GM12878 (cell line): ENCODE measurements at regions not wholly inside any gene's neighbourhood (a gene's known extent, or its start where the extent isn't known, plus 50 kb on each side); places are given as distances from the start of the nearest gene placed in this dataset.

ENCODE experiments used
- ATAC-seq: fragments of 200-7000 bp; cut with Tn5 transposase; 3 replicates; pipeline ENCODE4 v1.9.1; 2020; ENCODE audit warnings: mild to moderate bottlenecking, moderate library complexity
- BruUV-seq: library from RNA; stranded (reverse); fragments of 400-500 nt; replicated peaks from 2 replicates; lab custom pipeline; 2021; lab: Mats Ljungman, UMichigan
- CTCF ChIA-PET: fragments of 300-600 bp; sonication (Branson Sonifier 250); formaldehyde crosslinking; extraction: SDS; loops from one replicate; lab custom pipeline; 2021; ENCODE audit warnings: inconsistent platforms; lab: Yijun Ruan, JAX
- POLR2A ChIA-PET: fragments of 350-600 bp; formaldehyde crosslinking; extraction: SDS; loops from one replicate; lab custom pipeline; 2021; ENCODE audit warnings: inconsistent platforms; lab: Charles Lee
- RAD21 ChIA-PET: fragments of 300-600 bp; sonication (Branson Sonifier 250); formaldehyde crosslinking; loops from one replicate; lab custom pipeline; 2023; ENCODE audit warnings: antibody characterized with exemption; ENCODE audit not compliant: unreplicated experiment; lab: Charles Lee
- SMC1A ChIA-PET: fragments of 300-600 bp; sonication (Branson Sonifier 250); formaldehyde crosslinking; loops from one replicate; lab custom pipeline; 2023; ENCODE audit not compliant: unreplicated experiment, uncharacterized antibody; lab: Charles Lee
- DNase-seq: peaks from one replicate; pipeline ENCODE4 v3.0.0-alpha.2; 2011; ENCODE audit warnings: low read depth, low spot score
- FAIRE-seq: peaks from 3 replicates; lab custom pipeline; 2011; peaks lifted over from hg19 to GRCh38; lab: Jason Lieb, UNC
- H2AFZ ChIP-seq: 2 replicates; pipeline ENCODE4 v1.6.0; 2011; ENCODE audit warnings: low read depth, low read length, control low read depth; ENCODE audit not compliant: control insufficient read depth
- H3K27ac ChIP-seq: 2 replicates; pipeline ENCODE4 v1.5.1; 2011; ENCODE audit warnings: control low read depth; ENCODE audit not compliant: control insufficient read depth, insufficient read depth
- H3K27me3 ChIP-seq, 2 experiments: replicated peaks in 1 of 2; 2 replicates each; pipeline versions ENCODE4 v1.6.0 to v1.6.1; 2011; ENCODE audit warnings: low read length in 1 of 2; ENCODE audit not compliant: control insufficient read depth in 2 of 2, insufficient read depth in 2 of 2
- H3K36me3 ChIP-seq, 2 experiments: 2 replicates each; pipeline ENCODE4 v1.5.1; 2011; ENCODE audit warnings: low read length in 1 of 2; ENCODE audit not compliant: control insufficient read depth in 2 of 2, insufficient read depth in 2 of 2
- H3K4me1 ChIP-seq: 2 replicates; pipeline ENCODE4 v1.6.1; 2011; ENCODE audit warnings: mild to moderate bottlenecking, low read length, moderate library complexity, mixed read lengths; ENCODE audit not compliant: control insufficient read depth, insufficient read depth
- H3K4me2 ChIP-seq: 2 replicates; pipeline ENCODE4 v1.6.0; 2011; ENCODE audit warnings: control low read depth; ENCODE audit not compliant: control insufficient read depth, insufficient read depth
- H3K4me3 ChIP-seq: fragments of 200-600 bp; sonication (generic); 2 replicates; pipeline ENCODE4 v1.5.1; 2016
- H3K79me2 ChIP-seq: 2 replicates; pipeline ENCODE4 v1.6.0; 2011; ENCODE audit warnings: low read length; ENCODE audit not compliant: control insufficient read depth, insufficient read depth
- H3K9ac ChIP-seq: 2 replicates; pipeline ENCODE4 v1.8.0; 2011; ENCODE audit warnings: low read length, control low read depth, mixed read lengths; ENCODE audit not compliant: control insufficient read depth, insufficient read depth
- H3K9me3 ChIP-seq: replicated peaks from 3 replicates; pipeline ENCODE4 v1.5.1; 2011; ENCODE audit warnings: mild to moderate bottlenecking, low read length; ENCODE audit not compliant: control insufficient read depth, insufficient read depth
- H4K20me1 ChIP-seq: 2 replicates; pipeline ENCODE4 v1.6.0; 2011; ENCODE audit not compliant: control insufficient read depth, insufficient read depth
- ETV6 ChIP-seq, 2 experiments: fragments of 450-650 bp in 1 of 2; IDR thresholded peaks in 1 of 2; conservative IDR thresholded peaks in 1 of 2; 2 replicates each; pipeline ENCODE4 v1.6.1; 2014; ENCODE audit warnings: antibody characterized with exemption in 1 of 2, borderline replicate concordance in 1 of 2, low read depth in 1 of 2, mild to moderate bottlenecking in 1 of 2, moderate library complexity in 1 of 2
- MTA3 ChIP-seq: IDR thresholded peaks from 2 replicates; pipeline ENCODE4 v1.6.1; 2012; ENCODE audit warnings: low read length, inconsistent platforms, borderline replicate concordance
- RB1 ChIP-seq: fragments of 450-650 bp; formaldehyde crosslinking; IDR thresholded peaks from 2 replicates; pipeline ENCODE4 v1.6.1; 2017; ENCODE audit warnings: mild to moderate bottlenecking, borderline replicate concordance
- RBBP5 ChIP-seq: fragments of 200-600 bp; sonication (generic); conservative IDR thresholded peaks from 2 replicates; pipeline ENCODE4 v1.6.1; 2016
- WGBS: methylation state at CpG from one replicate; pipeline ENCODE4 v1.1.6; 2016; ENCODE audit warnings: low lambda C conversion rate; ENCODE audit not compliant: insufficient replicate concordance, insufficient coverage; ENCODE audit errors: missing lambda C conversion rate; 5-methylcytosine and 5-hydroxymethylcytosine counted together
- in situ Hi-C: fragments of 300-500 bp; cut with MboI; formaldehyde crosslinking; loops from 9 replicates; pipeline ENCODE4 v1.14.3; 2018; ENCODE audit warnings: mixed read lengths
- intact Hi-C: fragments of 100-400 bp; cut with micrococcal nuclease; formaldehyde crosslinking; loops from one replicate; pipeline ENCODE4 v1.14.2; 2022; ENCODE audit not compliant: unreplicated experiment
- TF ChIP-seq, protein P1 (sequence below): fragments of 450-650 bp; formaldehyde crosslinking; IDR thresholded peaks from 2 replicates; pipeline ENCODE4 v1.5.0; 2022; ENCODE audit warnings: mild to moderate bottlenecking, missing genetic modification characterization
- TF ChIP-seq, protein P2 (sequence below): IDR thresholded peaks from 2 replicates; pipeline ENCODE4 v1.6.1; 2011; ENCODE audit warnings: mild to moderate bottlenecking, low read depth, low read length, moderate library complexity; ENCODE audit not compliant: insufficient replicate concordance

DNA sequence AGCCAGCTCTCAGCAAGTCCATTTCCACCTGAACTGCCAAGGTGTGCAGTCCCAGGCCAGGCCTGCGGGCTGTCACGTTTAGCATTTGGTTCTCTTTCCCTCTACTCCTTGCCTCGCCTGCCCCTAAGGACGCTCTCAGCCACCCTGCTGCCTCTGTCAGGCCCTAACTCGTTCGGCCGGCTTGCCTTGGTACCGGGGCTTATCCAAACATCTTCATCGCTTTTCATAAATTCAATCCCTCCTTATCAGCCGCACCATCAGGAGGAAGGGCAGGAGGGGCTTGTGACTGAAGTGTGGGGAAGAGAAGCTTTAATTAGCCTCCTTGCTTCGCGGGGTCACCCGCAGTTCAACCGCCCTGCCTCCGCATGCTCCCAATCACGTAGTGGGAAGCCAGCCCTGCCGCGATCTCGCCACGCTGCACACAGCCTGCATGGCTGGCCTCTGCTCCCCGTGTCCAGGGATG, 231.1 kb downstream of the SOX9 start:
- ATAC-seq (no peak), FAIRE-seq (no peak), DNase-seq (no peak)
- no peak overlapping the region for H3K4me3 ChIP-seq
- no peaks in the 10 kb centered on the region for H3K4me1 ChIP-seq
- no peak overlapping the region for H3K4me2 ChIP-seq
- intact Hi-C loops (no loop called here), in situ Hi-C loops (no loop called here)
- H3K9me3 ChIP-seq = peaks cover 1% of the 10 kb centered on the region; the same call in 1 of the 3 replicates
- no peaks in the 10 kb centered on the region for H4K20me1 ChIP-seq
- TF ChIP-seq, protein P1, sequence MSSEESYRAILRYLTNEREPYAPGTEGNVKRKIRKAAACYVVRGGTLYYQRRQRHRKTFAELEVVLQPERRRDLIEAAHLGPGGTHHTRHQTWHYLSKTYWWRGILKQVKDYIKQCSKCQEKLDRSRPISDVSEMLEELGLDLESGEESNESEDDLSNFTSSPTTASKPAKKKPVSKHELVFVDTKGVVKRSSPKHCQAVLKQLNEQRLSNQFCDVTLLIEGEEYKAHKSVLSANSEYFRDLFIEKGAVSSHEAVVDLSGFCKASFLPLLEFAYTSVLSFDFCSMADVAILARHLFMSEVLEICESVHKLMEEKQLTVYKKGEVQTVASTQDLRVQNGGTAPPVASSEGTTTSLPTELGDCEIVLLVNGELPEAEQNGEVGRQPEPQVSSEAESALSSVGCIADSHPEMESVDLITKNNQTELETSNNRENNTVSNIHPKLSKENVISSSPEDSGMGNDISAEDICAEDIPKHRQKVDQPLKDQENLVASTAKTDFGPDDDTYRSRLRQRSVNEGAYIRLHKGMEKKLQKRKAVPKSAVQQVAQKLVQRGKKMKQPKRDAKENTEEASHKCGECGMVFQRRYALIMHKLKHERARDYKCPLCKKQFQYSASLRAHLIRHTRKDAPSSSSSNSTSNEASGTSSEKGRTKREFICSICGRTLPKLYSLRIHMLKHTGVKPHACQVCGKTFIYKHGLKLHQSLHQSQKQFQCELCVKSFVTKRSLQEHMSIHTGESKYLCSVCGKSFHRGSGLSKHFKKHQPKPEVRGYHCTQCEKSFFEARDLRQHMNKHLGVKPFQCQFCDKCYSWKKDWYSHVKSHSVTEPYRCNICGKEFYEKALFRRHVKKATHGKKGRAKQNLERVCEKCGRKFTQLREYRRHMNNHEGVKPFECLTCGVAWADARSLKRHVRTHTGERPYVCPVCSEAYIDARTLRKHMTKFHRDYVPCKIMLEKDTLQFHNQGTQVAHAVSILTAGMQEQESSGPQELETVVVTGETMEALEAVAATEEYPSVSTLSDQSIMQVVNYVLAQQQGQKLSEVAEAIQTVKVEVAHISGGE (CRISPR knock-in tag) = no peak
- TF ChIP-seq MTA3 (no peak), RBBP5 (no peak)
- ChIA-PET RAD21 (no interaction called here), CTCF (no interaction called here), POLR2A (no interaction called here), SMC1A (no interaction called here)
- no peak overlapping the region for H2AFZ ChIP-seq
- H3K9ac ChIP-seq = no peak overlapping the region
- no peak overlapping the region for H3K27ac ChIP-seq
- H3K36me3 ChIP-seq = no peaks in the 10 kb centered on the region
- BruUV-seq = no TSS peak
- H3K79me2 ChIP-seq = no peaks in the 10 kb centered on the region
- 36% methylated on average over 20 of the region's 21 CpGs for WGBS
- 0 out of 4 replicates have a peak, but pooled peaks cover 0 to 4% of the 10 kb centered on the region in 2 experiments for H3K27me3 ChIP-seq

DNA sequence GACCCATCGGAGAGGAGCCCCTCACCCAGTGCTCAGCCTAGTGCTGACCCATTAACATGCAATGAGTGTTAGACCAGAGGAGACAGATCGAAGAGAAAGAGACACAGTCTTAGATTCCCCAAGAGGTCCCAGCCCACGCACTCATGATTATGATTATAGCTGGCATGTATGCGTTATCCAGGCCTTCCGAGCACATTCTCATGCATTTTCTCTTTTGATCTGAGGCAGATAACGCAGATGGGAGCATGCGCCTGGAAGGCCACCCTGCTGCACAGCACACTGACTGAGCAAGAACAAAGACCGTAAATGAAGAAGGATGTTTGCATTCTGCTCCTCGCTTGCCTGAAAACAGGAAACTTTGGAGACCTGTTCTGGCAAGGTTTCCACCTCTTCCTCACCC, 232.7 kb downstream of the SOX9 start:
- intact Hi-C loops (no loop called here), in situ Hi-C loops (no loop called here)
- ChIA-PET SMC1A (no interaction called here), CTCF (interaction anchor here (1.2 kb wide), 1 partner anchor 13 kb away, joined by 3 read pairs; no protein-coding TSS in a partner anchor), RAD21 (no interaction called here), POLR2A (no interaction called here)
- Histone ChIP-seq H3K4me2 (no peak overlapping the region), H3K9me3 (peaks cover 1% of the 10 kb centered on the region; the same call in 1 of the 3 replicates), H4K20me1 (no peaks in the 10 kb centered on the region), H2AFZ (no peak overlapping the region), H3K79me2 (no peaks in the 10 kb centered on the region), H3K36me3 (no peaks in the 10 kb centered on the region), H3K27me3 (0 out of 4 replicates have a peak, but pooled peaks cover 0 to 4% of the 10 kb centered on the region in 2 experiments), H3K27ac (no peak overlapping the region), H3K4me3 (no peak overlapping the region), H3K4me1 (no peaks in the 10 kb centered on the region), H3K9ac (no peak overlapping the region)
- FAIRE-seq (no peak), DNase-seq (no peak), ATAC-seq (no peak)
- WGBS = 60% methylated on average over 9 of the region's 9 CpGs
- BruUV-seq = no TSS peak
- TF ChIP-seq ETV6 (conservative IDR thresholded peaks at IDR 0.05 in 1 of 2, IDR thresholded peaks at IDR 0.05 in 1 of 2; ENCODE audit: borderline replicate concordance in 1 of 2, low read depth in 1 of 2) (no peak), RB1 (no peak)
- TF ChIP-seq, protein P2, sequence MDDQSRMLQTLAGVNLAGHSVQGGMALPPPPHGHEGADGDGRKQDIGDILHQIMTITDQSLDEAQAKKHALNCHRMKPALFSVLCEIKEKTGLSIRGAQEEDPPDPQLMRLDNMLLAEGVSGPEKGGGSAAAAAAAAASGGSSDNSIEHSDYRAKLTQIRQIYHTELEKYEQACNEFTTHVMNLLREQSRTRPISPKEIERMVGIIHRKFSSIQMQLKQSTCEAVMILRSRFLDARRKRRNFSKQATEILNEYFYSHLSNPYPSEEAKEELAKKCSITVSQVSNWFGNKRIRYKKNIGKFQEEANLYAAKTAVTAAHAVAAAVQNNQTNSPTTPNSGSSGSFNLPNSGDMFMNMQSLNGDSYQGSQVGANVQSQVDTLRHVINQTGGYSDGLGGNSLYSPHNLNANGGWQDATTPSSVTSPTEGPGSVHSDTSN = no peak
